Glutamatergic neuron (in vitro differentiated cells): ENCODE measurements at regions not wholly inside any gene's neighbourhood (a gene's known extent, or its start where the extent isn't known, plus 50 kb on each side); places are given as distances from the start of the nearest gene placed in this dataset.

ENCODE experiments used
- DNase-seq: peaks from one replicate; pipeline ENCODE4 v3.0.0; 2022
- H3K27ac Mint-ChIP-seq: one replicate; pipeline ENCODE4 v1.8.0; 2020; ENCODE audit warnings: mild to moderate bottlenecking, mixed read lengths, inconsistent platforms; ENCODE audit not compliant: unreplicated experiment
- H3K27me3 Mint-ChIP-seq: one replicate; pipeline ENCODE4 v1.8.0; 2020; ENCODE audit warnings: mild to moderate bottlenecking, moderate library complexity, mixed read lengths, inconsistent platforms; ENCODE audit not compliant: unreplicated experiment
- H3K36me3 Mint-ChIP-seq: one replicate; pipeline ENCODE4 v1.8.0; 2020; ENCODE audit warnings: mild to moderate bottlenecking, mixed read lengths, inconsistent platforms; ENCODE audit not compliant: unreplicated experiment
- H3K4me1 Mint-ChIP-seq: one replicate; pipeline ENCODE4 v1.8.0; 2020; ENCODE audit warnings: mild to moderate bottlenecking, low read depth, mixed read lengths, inconsistent platforms; ENCODE audit not compliant: unreplicated experiment
- H3K4me3 Mint-ChIP-seq: one replicate; pipeline ENCODE4 v1.8.0; 2020; ENCODE audit warnings: mild to moderate bottlenecking, mixed read lengths, inconsistent platforms; ENCODE audit not compliant: unreplicated experiment
- H3K9me3 Mint-ChIP-seq: one replicate; pipeline ENCODE4 v1.8.0; 2020; ENCODE audit warnings: mild to moderate bottlenecking, moderate library complexity, mixed read lengths, inconsistent platforms; ENCODE audit not compliant: unreplicated experiment
- CTCF ChIP-seq: fragments of 200-600 bp; sonication (generic); IDR thresholded peaks from one replicate; pipeline ENCODE4 v1.5.0; 2021; ENCODE audit not compliant: partially characterized antibody, unreplicated experiment

GRCh38 chr16:26642047-26642664 lies 424.6 kb upstream of the C16orf82 start:
- Mint-ChIP-seq H3K27ac (no peak overlapping the region), H3K36me3 (no peaks in the 10 kb centered on the region), H3K4me1 (no peaks in the 10 kb centered on the region), H3K9me3 (no peaks in the 10 kb centered on the region), H3K27me3 (peaks cover 5% of the 10 kb centered on the region), H3K4me3 (no peak overlapping the region)
- DNase-seq, result no peak
- no peak for TF ChIP-seq CTCF

DNA sequence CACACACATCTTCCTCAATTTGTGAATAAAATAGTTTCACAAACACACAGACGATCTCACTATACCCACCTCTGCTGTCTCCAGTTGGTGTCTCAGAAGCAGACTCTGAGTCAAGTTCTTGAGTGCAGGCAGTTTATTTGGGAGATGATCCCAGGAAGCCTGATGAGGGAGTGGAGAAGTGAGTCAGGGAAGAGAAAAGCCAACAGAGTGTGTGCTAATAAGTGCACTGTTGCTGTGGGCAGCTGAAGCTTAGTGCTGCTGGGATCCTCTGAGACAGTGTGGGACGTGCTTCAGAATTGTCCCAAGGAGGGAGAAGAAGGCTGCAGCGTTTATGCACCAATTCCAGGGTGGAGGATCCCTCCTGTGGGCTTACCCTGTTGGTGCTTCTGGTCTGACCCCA lies 423.2 kb upstream of the C16orf82 start:
- Mint-ChIP-seq H3K9me3 (no peaks in the 10 kb centered on the region), H3K4me1 (no peaks in the 10 kb centered on the region), H3K36me3 (no peaks in the 10 kb centered on the region), H3K27me3 (peaks cover 5% of the 10 kb centered on the region), H3K4me3 (no peak overlapping the region), H3K27ac (no peak overlapping the region)
- no peak for DNase-seq
- no peak for TF ChIP-seq CTCF

GRCh38 chr16:26644912-26645543 lies 421.7 kb upstream of the C16orf82 start:
- TF ChIP-seq CTCF, result no peak
- Mint-ChIP-seq H3K27me3 (peaks cover 5% of the 10 kb centered on the region), H3K4me3 (no peak overlapping the region), H3K4me1 (no peaks in the 10 kb centered on the region), H3K9me3 (no peaks in the 10 kb centered on the region), H3K27ac (no peak overlapping the region), H3K36me3 (no peaks in the 10 kb centered on the region)
- no peak for DNase-seq

- Mint-ChIP-seq H3K9me3 (no peaks in the 10 kb centered on the region), H3K27ac (no peak overlapping the region), H3K36me3 (no peaks in the 10 kb centered on the region)
Observed at GRCh38 chr16:26645614-26646013, 421.1 kb upstream of the C16orf82 start.

More at GRCh38 chr16:26645614-26646013, 421.1 kb upstream of the C16orf82 start:
- peak; percentile 62 for DNase-seq
- H3K4me3 Mint-ChIP-seq, result no peak overlapping the region
- peaks cover 5% of the 10 kb centered on the region for H3K27me3 Mint-ChIP-seq
- no peaks in the 10 kb centered on the region for H3K4me1 Mint-ChIP-seq
- TF ChIP-seq CTCF, result peak; percentile 49
